ENCODE measurements at regions not wholly inside any gene's neighbourhood (a gene's known extent, or its start where the extent isn't known, plus 50 kb on each side); places are given as distances from the start of the nearest gene placed in this dataset.

- CTCF ChIA-PET (ENCODE audit: low intra/inter-chr PET ratio, low total read pairs): no interaction called here
- Histone ChIP-seq H3K36me3 (replicated peaks in 1 of 2; ENCODE audit: control insufficient read depth in 1 of 2, insufficient read depth in 2 of 2, low read length in 2 of 2) (no peaks in the 10 kb centered on the region), H3K4me1 (ENCODE audit: insufficient read depth, low read length) (no peaks in the 10 kb centered on the region), H3K79me2 (ENCODE audit: insufficient read depth, low read length) (no peaks in the 10 kb centered on the region), H3K4me3 (replicated peaks in 1 of 3; ENCODE audit: insufficient read depth in 1 of 3, low read depth in 2 of 3, low read length in 3 of 3) (no peak overlapping the region), H3K9ac (ENCODE audit: insufficient read depth, low read depth, low read length) (no peak overlapping the region), H2AFZ (ENCODE audit: low read length) (no peak overlapping the region), H4K20me1 (ENCODE audit: insufficient read depth, low read length) (no peaks in the 10 kb centered on the region), H3K9me3 (ENCODE audit: low read length) (no peaks in the 10 kb centered on the region), H3K27ac (ENCODE audit: extremely low read length, insufficient read depth, low read length) (no peak overlapping the region), H3K27me3 (ENCODE audit: control insufficient read depth in 1 of 2, insufficient read depth in 2 of 2, low read length in 2 of 2) (no peaks in the 10 kb centered on the region), H3K4me2 (ENCODE audit: low read depth, low read length) (no peak overlapping the region)
- in situ Hi-C loops (cut with HindIII; ENCODE audit: extremely low pct_ligation_motif_present, low pct_unique_long_range_greater_than_20kb): no loop called here
- FAIRE-seq (no peak), ATAC-seq (no peak), DNase-seq (ENCODE audit: low spot score) (no peak)
- WGBS (ENCODE audit: low lambda C conversion rate): 13% methylated on average over 7 of the region's 7 CpGs
- TF ChIP-seq ATF7-NPFF (CRISPR knock-in tag; IDR thresholded peaks at IDR 0.05; ENCODE audit: low read depth): no peak
- TF ChIP-seq SRSF9 (IDR thresholded peaks at IDR 0.05; ENCODE audit: borderline replicate concordance, insufficient read depth, low read depth, low read length, poor library complexity, severe bottlenecking): no peak
- no peak for TF ChIP-seq ZNF326 (CRISPR knock-in tag; IDR thresholded peaks at IDR 0.05; ENCODE audit: borderline replicate concordance)
- BruUV-seq (replicated peaks): no TSS peak
- POLR2A ChIA-PET: no interaction called here
- intact Hi-C loops (cut with micrococcal nuclease; ENCODE audit: unreplicated experiment): no loop called here
Observed at GRCh38 chr2:222133897-222134296, 164.9 kb downstream of the PAX3 start.

- no TSS peak for BruUV-seq (replicated peaks)
- TF ChIP-seq SETDB1 (CRISPR knock-in tag; IDR thresholded peaks at IDR 0.05; ENCODE audit: borderline replicate concordance): no peak
- no peak for TF ChIP-seq ZFP90 (CRISPR knock-in tag; IDR thresholded peaks at IDR 0.05; ENCODE audit: borderline replicate concordance)
- TF ChIP-seq TAF15 (IDR thresholded peaks at IDR 0.05; ENCODE audit: low read depth, low read length, poor library complexity, severe bottlenecking): no peak
- no peak for TF ChIP-seq SSRP1 (CRISPR knock-in tag; IDR thresholded peaks at IDR 0.05)
- TF ChIP-seq ZNF674 (CRISPR knock-in tag; IDR thresholded peaks at IDR 0.05; ENCODE audit: low read depth): no peak
- no peak for TF ChIP-seq SRY (CRISPR knock-in tag; IDR thresholded peaks at IDR 0.05)
- TF ChIP-seq SOX5 (CRISPR knock-in tag; IDR thresholded peaks at IDR 0.05; ENCODE audit: borderline replicate concordance): no peak
- no peak for TF ChIP-seq CCAR2 (optimal IDR thresholded peaks at IDR 0.05; ENCODE audit: low read depth, low read length)
- TF ChIP-seq ZNF430 (CRISPR knock-in tag; IDR thresholded peaks at IDR 0.05): no peak
- H3K27ac ChIP-seq (ENCODE audit: extremely low read length, insufficient read depth, low read length): no peak overlapping the region
- H3K4me3 ChIP-seq (replicated peaks in 1 of 3; ENCODE audit: insufficient read depth in 1 of 3, low read depth in 2 of 3, low read length in 3 of 3): no peak overlapping the region
- H3K36me3 ChIP-seq (replicated peaks in 1 of 2; ENCODE audit: control insufficient read depth in 1 of 2, insufficient read depth in 2 of 2, low read length in 2 of 2): no peaks in the 10 kb centered on the region
- no peaks in the 10 kb centered on the region; a peak in 1 of 5 replicates for H3K27me3 ChIP-seq (ENCODE audit: control insufficient read depth in 1 of 2, insufficient read depth in 2 of 2, low read length in 2 of 2)
- ChIA-PET POLR2A (no interaction called here), CTCF (ENCODE audit: low intra/inter-chr PET ratio, low total read pairs) (no interaction called here)
- H3K79me2 ChIP-seq (ENCODE audit: insufficient read depth, low read length): no peaks in the 10 kb centered on the region
- DNase-seq (ENCODE audit: low spot score): no peak
- no peaks in the 10 kb centered on the region for H3K9me3 ChIP-seq (ENCODE audit: low read length)
- intact Hi-C loops (cut with micrococcal nuclease; ENCODE audit: unreplicated experiment) (no loop called here), in situ Hi-C loops (cut with HindIII; ENCODE audit: extremely low pct_ligation_motif_present, low pct_unique_long_range_greater_than_20kb) (no loop called here)
- no peak overlapping the region for H2AFZ ChIP-seq (ENCODE audit: low read length)
- H3K4me1 ChIP-seq (ENCODE audit: insufficient read depth, low read length): no peaks in the 10 kb centered on the region
- no peaks in the 10 kb centered on the region for H4K20me1 ChIP-seq (ENCODE audit: insufficient read depth, low read length)
- no peak overlapping the region for H3K4me2 ChIP-seq (ENCODE audit: low read depth, low read length)
- ATAC-seq: no peak
- no peak for FAIRE-seq
- no peak overlapping the region for H3K9ac ChIP-seq (ENCODE audit: insufficient read depth, low read depth, low read length)
- WGBS (ENCODE audit: low lambda C conversion rate): 18% methylated on average over 3 of the region's 3 CpGs
Observed at GRCh38 chr2:222130855-222131254, 167.9 kb downstream of the PAX3 start.

All from HepG2 (cell line).